A549 (cell line): ENCODE measurements at regions not wholly inside any gene's neighbourhood (a gene's known extent, or its start where the extent isn't known, plus 50 kb on each side); places are given as distances from the start of the nearest gene placed in this dataset.

Experiments used
- ATAC-seq, 2 experiments: fragments of 200-7000 bp in 1 of 2; fragments of >200 bp in 1 of 2; cut with Nextera tagmentation in 1 of 2; cut with Tn5 transposase in 1 of 2; 3 replicates each; pipeline versions ENCODE4 v1.8.0 to v1.9.1; 2018 to 2020; ENCODE audit warnings: mild to moderate bottlenecking in 1 of 2, moderate library complexity in 1 of 2
- CTCF ChIA-PET: fragments of 300-600 bp; sonication (Branson Sonifier 250); formaldehyde crosslinking; extraction: SDS; loops from one replicate; lab custom pipeline; 2021; ENCODE audit warnings: antibody characterized with exemption, inconsistent platforms; lab: Yijun Ruan, JAX
- POLR2A ChIA-PET: fragments of 350-600 bp; formaldehyde crosslinking; extraction: SDS; loops from one replicate; lab custom pipeline; 2021; ENCODE audit warnings: antibody characterized with exemption, inconsistent platforms; lab: Yijun Ruan, JAX
- DNase-seq, 2 experiments: peaks; one replicate each; pipeline versions ENCODE4 v3.0.0 to v3.0.0-alpha.2; 2011 to 2016; ENCODE audit warnings: low read depth in 1 of 2, low spot score in 1 of 2
- FAIRE-seq: peaks from 2 replicates; lab custom pipeline; 2011; peaks lifted over from hg19 to GRCh38; lab: Jason Lieb, UNC
- H3K27ac ChIP-seq, 2 experiments: fragments of >200 bp; sonication (Bioruptor Twin); formaldehyde crosslinking; 3 replicates each; pipeline ENCODE4 v1.5.1; 2016 to 2017
- H3K4me1 ChIP-seq: fragments of >200 bp; sonication (Bioruptor Twin); formaldehyde crosslinking; 3 replicates; pipeline ENCODE4 v1.6.1; 2016
- H3K4me2 ChIP-seq: fragments of >200 bp; sonication (Bioruptor Twin); formaldehyde crosslinking; 3 replicates; pipeline ENCODE4 v1.6.1; 2016
- H3K4me3 ChIP-seq: fragments of >200 bp; sonication (Bioruptor Twin); formaldehyde crosslinking; 3 replicates; pipeline ENCODE4 v1.5.1; 2016
- H3K9me3 ChIP-seq: fragments of >200 bp; sonication (Bioruptor Twin); formaldehyde crosslinking; 3 replicates; pipeline ENCODE4 v1.6.1; 2016
- CBX2 ChIP-seq: fragments of 200-600 bp; sonication (generic); IDR thresholded peaks from 2 replicates; pipeline ENCODE4 v1.6.1; 2016; ENCODE audit warnings: low read depth, mild to moderate bottlenecking, borderline replicate concordance
- CEBPB ChIP-seq, 2 experiments: fragments of >200 bp in 1 of 2; sonication (Bioruptor Twin) in 1 of 2; formaldehyde crosslinking in 1 of 2; IDR thresholded peaks; 2 replicates each; pipeline ENCODE4 v1.6.1; 2012 to 2016
- CHD2 ChIP-seq: fragments of 150-350 bp; IDR thresholded peaks from 2 replicates; pipeline ENCODE4 v1.6.1; 2014; ENCODE audit warnings: low read length; ENCODE audit not compliant: partially characterized antibody
- CTCF ChIP-seq: fragments of >200 bp; sonication (Bioruptor Twin); formaldehyde crosslinking; IDR thresholded peaks from 3 replicates; pipeline ENCODE4 v1.5.1; 2016
- EHF ChIP-seq: fragments of 250-450 bp; sonication (Bioruptor Pico); IDR thresholded peaks from 2 replicates; pipeline ENCODE4 v1.5.0; 2020; ENCODE audit warnings: mild to moderate bottlenecking
- FOSB ChIP-seq: fragments of 250-450 bp; sonication (Bioruptor Pico); IDR thresholded peaks from 2 replicates; pipeline ENCODE4 v1.5.0; 2020; ENCODE audit warnings: mild to moderate bottlenecking, moderate library complexity
- FOSL2 ChIP-seq, 2 experiments: fragments of 450-650 bp in 1 of 2; fragments of >200 bp in 1 of 2; sonication (Bioruptor Twin) in 1 of 2; formaldehyde crosslinking; IDR thresholded peaks; 2 replicates each; pipeline versions ENCODE4 v1.5.0 to v1.6.1; 2016 to 2020; ENCODE audit warnings: mild to moderate bottlenecking in 1 of 2, moderate library complexity in 1 of 2
- FOXS1 ChIP-seq: fragments of 250-450 bp; sonication (Bioruptor Pico); IDR thresholded peaks from 2 replicates; pipeline ENCODE4 v1.5.0; 2020; ENCODE audit warnings: mild to moderate bottlenecking, moderate library complexity
- HDAC2 ChIP-seq: fragments of 200-600 bp; sonication (generic); IDR thresholded peaks from 2 replicates; pipeline ENCODE4 v1.6.1; 2016
- HES2 ChIP-seq: fragments of >200 bp; sonication (Bioruptor Twin); formaldehyde crosslinking; IDR thresholded peaks from 2 replicates; pipeline ENCODE4 v1.6.1; 2016
- HEYL ChIP-seq: fragments of 250-450 bp; sonication (Bioruptor Pico); IDR thresholded peaks from 2 replicates; pipeline ENCODE4 v1.8.0; 2021; ENCODE audit warnings: mild to moderate bottlenecking, moderate library complexity
- HMGXB4 ChIP-seq: fragments of 250-450 bp; sonication (Bioruptor Pico); IDR thresholded peaks from 2 replicates; pipeline ENCODE4 v1.5.0; 2021; ENCODE audit warnings: mild to moderate bottlenecking, moderate library complexity, borderline replicate concordance
- HOXB13 ChIP-seq: fragments of 250-450 bp; sonication (Bioruptor Pico); IDR thresholded peaks from 2 replicates; pipeline ENCODE4 v1.5.0; 2020; ENCODE audit warnings: low read depth, mild to moderate bottlenecking, moderate library complexity
- KDM5A ChIP-seq: fragments of 200-600 bp; sonication (generic); IDR thresholded peaks from 2 replicates; pipeline ENCODE4 v1.6.1; 2016; ENCODE audit warnings: antibody characterized with exemption, mild to moderate bottlenecking
- MAFK ChIP-seq: fragments of 450-650 bp; IDR thresholded peaks from 2 replicates; pipeline ENCODE4 v1.6.1; 2014; ENCODE audit not compliant: partially characterized antibody
- MAZ ChIP-seq: fragments of 150-350 bp; IDR thresholded peaks from 2 replicates; pipeline ENCODE4 v1.6.1; 2014; ENCODE audit warnings: antibody characterized with exemption, low read depth, low read length, borderline replicate concordance
- MYC ChIP-seq: IDR thresholded peaks from 2 replicates; pipeline ENCODE4 v1.6.1; 2012; ENCODE audit warnings: mild to moderate bottlenecking, inconsistent platforms, low read length, improper control_type of control experiment, borderline replicate concordance
- NR3C1 ChIP-seq: fragments of >200 bp; sonication (Bioruptor Twin); formaldehyde crosslinking; IDR thresholded peaks from 3 replicates; pipeline ENCODE4 v1.6.1; 2017
- RAD21 ChIP-seq, 2 experiments: fragments of >200 bp in 1 of 2; sonication (Bioruptor Twin) in 1 of 2; formaldehyde crosslinking in 1 of 2; IDR thresholded peaks in 1 of 2; conservative IDR thresholded peaks in 1 of 2; 2 replicates in 1 of 2; 3 replicates in 1 of 2; pipeline ENCODE4 v1.6.1; 2012 to 2018; ENCODE audit warnings: inconsistent platforms in 1 of 2
- RCOR1 ChIP-seq: fragments of 150-350 bp; IDR thresholded peaks from 2 replicates; pipeline ENCODE4 v1.6.1; 2014; ENCODE audit warnings: antibody characterized with exemption, low read length, low read depth
- REST ChIP-seq: fragments of 200-600 bp; sonication (generic); IDR thresholded peaks from 2 replicates; pipeline ENCODE4 v1.6.1; 2016; ENCODE audit warnings: antibody characterized with exemption, mild to moderate bottlenecking, moderate library complexity
- TFCP2L1 ChIP-seq: fragments of 250-450 bp; sonication (Bioruptor Pico); IDR thresholded peaks from 2 replicates; pipeline ENCODE4 v1.5.0; 2021; ENCODE audit warnings: mild to moderate bottlenecking
- USF2 ChIP-seq: fragments of 450-650 bp; IDR thresholded peaks from 2 replicates; pipeline ENCODE4 v1.6.1; 2014; ENCODE audit warnings: antibody characterized with exemption
- ZFP36 ChIP-seq: fragments of 450-650 bp; IDR thresholded peaks from 2 replicates; pipeline ENCODE4 v1.6.1; 2014; ENCODE audit warnings: borderline replicate concordance; ENCODE audit not compliant: partially characterized antibody
- ZNF302 ChIP-seq: fragments of 250-450 bp; sonication (Bioruptor Pico); IDR thresholded peaks from 2 replicates; pipeline ENCODE4 v1.9.0; 2021; ENCODE audit warnings: inconsistent platforms, mild to moderate bottlenecking, moderate library complexity
- WGBS: methylation state at CpG from one replicate; pipeline ENCODE4 v1.1.6; 2017; ENCODE audit errors: missing lambda C conversion rate; 5-methylcytosine and 5-hydroxymethylcytosine counted together

GRCh38 chr3:194261581-194262063 lies 89.5 kb downstream of the CPN2 start:
- FAIRE-seq: no peak
- ChIA-PET CTCF (no interaction called here), POLR2A (no interaction called here)

GRCh38 chr3:194262176-194262924 lies 88.8 kb downstream of the CPN2 start:
- Histone ChIP-seq H3K4me2 (no peak overlapping the region), H3K4me1 (no peaks in the 10 kb centered on the region), H3K27ac (no peak overlapping the region), H3K9me3 (peaks cover 7% of the 10 kb centered on the region; the same call in 1 of the 3 replicates), H3K4me3 (no peak overlapping the region)
- POLR2A ChIA-PET: no interaction called here
- CTCF ChIA-PET: no interaction called here
- 65% methylated on average over 10 of the region's 10 CpGs for WGBS
- FAIRE-seq: no peak
- no peak for ATAC-seq
- no peak for DNase-seq
- no peak for TF ChIP-seq HOXB13 (CRISPR knock-in tag)
- TF ChIP-seq CTCF: no peak
- no peak for TF ChIP-seq CHD2
- no peak for TF ChIP-seq CEBPB (IDR thresholded peaks at IDR 0.05)
- no peak for TF ChIP-seq HES2
- no peak for TF ChIP-seq ZFP36
- no peak for TF ChIP-seq RCOR1
- TF ChIP-seq FOSL2 (IDR thresholded peaks at IDR 0.05): no peak
- no peak for TF ChIP-seq FOSL2 (CRISPR knock-in tag; IDR thresholded peaks at IDR 0.05)
- TF ChIP-seq CBX2: no peak
- no peak for TF ChIP-seq EHF (CRISPR knock-in tag)
- no peak for TF ChIP-seq FOSB (CRISPR knock-in tag)
- no peak for TF ChIP-seq FOXS1 (CRISPR knock-in tag)

More at GRCh38 chr3:194261581-194262063, 89.5 kb downstream of the CPN2 start:
- no peak overlapping the region for H3K4me2 ChIP-seq
- no peaks in the 10 kb centered on the region for H3K4me1 ChIP-seq
- WGBS: 88% methylated on average over 6 of the region's 6 CpGs
- DNase-seq (no peak), ATAC-seq (no peak)
- TF ChIP-seq TFCP2L1 (CRISPR knock-in tag): no peak
- no peak for TF ChIP-seq MAZ
- no peak for TF ChIP-seq RAD21 (conservative IDR thresholded peaks at IDR 0.05 in 1 of 2, IDR thresholded peaks at IDR 0.05 in 1 of 2)
- no peak for TF ChIP-seq NR3C1
- TF ChIP-seq EHF (CRISPR knock-in tag): no peak
- TF ChIP-seq FOXS1 (CRISPR knock-in tag): no peak
- no peak for TF ChIP-seq RCOR1
- no peak for TF ChIP-seq REST
- no peak for TF ChIP-seq ZNF302 (CRISPR knock-in tag)
- TF ChIP-seq MAFK: no peak
- TF ChIP-seq USF2: no peak
- no peak for TF ChIP-seq HEYL (CRISPR knock-in tag)
- no peak for TF ChIP-seq HMGXB4 (CRISPR knock-in tag)
- no peak for TF ChIP-seq KDM5A
- no peak for TF ChIP-seq MYC
- no peak for TF ChIP-seq HDAC2
- no peak overlapping the region for H3K27ac ChIP-seq
- no peak overlapping the region for H3K4me3 ChIP-seq
- peaks cover 7% of the 10 kb centered on the region; the same call in 1 of the 3 replicates for H3K9me3 ChIP-seq
